Small intestine (tissue), 7 donors: ENCODE measurements at regions not wholly inside any gene's neighbourhood (a gene's known extent, or its start where the extent isn't known, plus 50 kb on each side); places are given as distances from the start of the nearest gene placed in this dataset.

ENCODE experiments used
- DNase-seq, 2 donors: peaks; one replicate each; pipeline versions ENCODE4 v3.0.0 to v3.0.0-alpha.2; 2013
- FAIRE-seq: peaks from 2 replicates; lab custom pipeline; 2012; peaks lifted over from hg19 to GRCh38; lab: Jason Lieb, UNC
- H3K27ac ChIP-seq, 3 donors: one replicate each; pipeline ENCODE4 v1.5.1; 2013; ENCODE audit warnings: low read length in 2 of 3, mild to moderate bottlenecking in 2 of 3, control low read depth in 1 of 3, inconsistent platforms in 1 of 3, low read depth in 1 of 3, moderate library complexity in 1 of 3
- H3K27me3 ChIP-seq, 3 donors: one replicate each; pipeline ENCODE4 v1.6.1; 2013; ENCODE audit warnings: low read length in 3 of 3, inconsistent platforms in 1 of 3; ENCODE audit not compliant: control insufficient read depth in 3 of 3, insufficient read depth in 3 of 3
- H3K36me3 ChIP-seq, 3 donors: one replicate each; pipeline ENCODE4 v1.6.1; 2013; ENCODE audit warnings: low read length in 3 of 3, inconsistent platforms in 1 of 3, low read depth in 1 of 3, mild to moderate bottlenecking in 1 of 3, moderate library complexity in 1 of 3; ENCODE audit not compliant: control insufficient read depth in 3 of 3, insufficient read depth in 2 of 3
- H3K4me1 ChIP-seq, 3 donors: one replicate each; pipeline ENCODE4 v1.6.1; 2013; ENCODE audit warnings: low read length in 2 of 3, inconsistent platforms in 1 of 3, low read depth in 1 of 3, mild to moderate bottlenecking in 1 of 3, moderate library complexity in 1 of 3; ENCODE audit not compliant: control insufficient read depth in 3 of 3, insufficient read depth in 2 of 3
- H3K4me3 ChIP-seq, 3 donors: one replicate each; pipeline ENCODE4 v1.5.1; 2013; ENCODE audit warnings: low read length in 3 of 3, control low read depth in 1 of 3, inconsistent platforms in 1 of 3, low read depth in 1 of 3, mild to moderate bottlenecking in 1 of 3, moderate library complexity in 1 of 3
- H3K9me3 ChIP-seq, 2 donors: one replicate each; pipeline ENCODE4 v1.6.1; 2013; ENCODE audit warnings: low read depth in 1 of 2, low read length in 1 of 2; ENCODE audit not compliant: control insufficient read depth in 2 of 2, insufficient read depth in 1 of 2
- WGBS, 3 donors: extraction: QIAGEN DNeasy Blood & Tissue Kit; methylation state at CpG; one replicate each; pipeline ENCODE4 v1.1.7; 2013; 5-methylcytosine and 5-hydroxymethylcytosine counted together
- donor health status: healthy with polysubstance abuse.
- donor health status: control.
- donor health status: control.
- donor health status: Bipolar disorder and iron deficiency.
- donor health status: healthy.

- H3K9me3 ChIP-seq, result no peaks in the 10 kb centered on the region
- no peak for DNase-seq
- H3K4me1 ChIP-seq, result no peaks in the 10 kb centered on the region
- no peak overlapping the region for H3K4me3 ChIP-seq
- no peak for FAIRE-seq
- no peaks in the 10 kb centered on the region for H3K36me3 ChIP-seq
- peaks cover 0 to 2% (median 2%) of the 10 kb centered on the region in 3 donors for H3K27me3 ChIP-seq
- no peak overlapping the region for H3K27ac ChIP-seq
- 28 to 45% (median 32%) methylated on average over 1 of the region's 1 CpG for WGBS, 3 donors
Measured at GRCh38 chr5:153347611-153348010, 142.9 kb upstream of the GRIA1 start.

- 37 to 43% (median 41%) methylated on average over 5 of the region's 5 CpGs for WGBS, 3 donors
- Histone ChIP-seq H3K27ac (no peak overlapping the region), H3K27me3 (peaks cover 0 to 2% (median 2%) of the 10 kb centered on the region in 3 donors), H3K9me3 (no peaks in the 10 kb centered on the region), H3K4me3 (no peak overlapping the region), H3K4me1 (no peaks in the 10 kb centered on the region), H3K36me3 (no peaks in the 10 kb centered on the region)
- DNase-seq (no peak), FAIRE-seq (no peak)
Measured at GRCh38 chr5:153350175-153350883, 140.1 kb upstream of the GRIA1 start.

GRCh38 chr5:153352685-153353219 lies 137.7 kb upstream of the GRIA1 start:
- Histone ChIP-seq H3K4me1 (no peaks in the 10 kb centered on the region), H3K36me3 (no peaks in the 10 kb centered on the region), H3K27me3 (peaks cover 0 to 2% (median 2%) of the 10 kb centered on the region in 3 donors), H3K9me3 (no peaks in the 10 kb centered on the region), H3K27ac (no peak overlapping the region), H3K4me3 (no peak overlapping the region)
- DNase-seq (no peak), FAIRE-seq (no peak)
- WGBS, 3 donors, result 13 to 28% (median 19%) methylated on average over 11 of the region's 11 CpGs

- WGBS, 3 donors, result 85 to 93% (median 89%) methylated on average over 3 of the region's 3 CpGs
- FAIRE-seq (no peak), DNase-seq (no peak)
- H3K27me3 ChIP-seq, result peaks cover 0 to under 1% (median 0%) of the 10 kb centered on the region in 3 donors
- H3K27ac ChIP-seq, result no peak overlapping the region
- H3K4me3 ChIP-seq, result no peak overlapping the region
- H3K4me1 ChIP-seq, result no peaks in the 10 kb centered on the region
- no peaks in the 10 kb centered on the region for H3K9me3 ChIP-seq
- no peaks in the 10 kb centered on the region for H3K36me3 ChIP-seq
Measured at GRCh38 chr5:153357493-153358112, 132.9 kb upstream of the GRIA1 start.

- no peak overlapping the region for H3K4me3 ChIP-seq
- no peak overlapping the region for H3K27ac ChIP-seq
- 46 to 75% (median 53%) methylated on average over 3 of the region's 3 CpGs for WGBS, 3 donors
- H3K36me3 ChIP-seq, result no peaks in the 10 kb centered on the region
- H3K9me3 ChIP-seq, result no peaks in the 10 kb centered on the region
- H3K27me3 ChIP-seq, result no peaks in the 10 kb centered on the region
- no peaks in the 10 kb centered on the region for H3K4me1 ChIP-seq
- peak; percentile 19 for FAIRE-seq
- no peak for DNase-seq
Measured at GRCh38 chr5:153358315-153358976, 132.0 kb upstream of the GRIA1 start.

- WGBS, 3 donors, result 85 to 88% (median 88%) methylated on average over 1 of the region's 1 CpG
- FAIRE-seq, result no peak
Measured at GRCh38 chr5:153360860-153361259, 129.6 kb upstream of the GRIA1 start.

GRCh38 chr5:153361735-153362409 lies 128.6 kb upstream of the GRIA1 start:
- 34 to 57% (median 51%) methylated on average over 3 of the region's 3 CpGs for WGBS, 3 donors
- no peaks in the 10 kb centered on the region for H3K9me3 ChIP-seq
- H3K27me3 ChIP-seq, result no peaks in the 10 kb centered on the region
- H3K4me1 ChIP-seq, result no peaks in the 10 kb centered on the region
- FAIRE-seq (no peak), DNase-seq (no peak)
- no peak overlapping the region for H3K4me3 ChIP-seq
- no peak overlapping the region for H3K27ac ChIP-seq
- no peaks in the 10 kb centered on the region for H3K36me3 ChIP-seq

More at GRCh38 chr5:153360860-153361259, 129.6 kb upstream of the GRIA1 start:
- no peaks in the 10 kb centered on the region for H3K27me3 ChIP-seq
- H3K9me3 ChIP-seq, result no peaks in the 10 kb centered on the region
- no peak for DNase-seq
- H3K27ac ChIP-seq, result no peak overlapping the region
- H3K36me3 ChIP-seq, result no peaks in the 10 kb centered on the region
- no peak overlapping the region for H3K4me3 ChIP-seq
- no peaks in the 10 kb centered on the region for H3K4me1 ChIP-seq

GRCh38 chr5:153365547-153365946 lies 124.9 kb upstream of the GRIA1 start:
- no peak for DNase-seq
- H3K4me3 ChIP-seq, result no peak overlapping the region
- no peak for FAIRE-seq
- no peaks in the 10 kb centered on the region for H3K4me1 ChIP-seq
- H3K36me3 ChIP-seq, result no peaks in the 10 kb centered on the region
- H3K9me3 ChIP-seq, result no peaks in the 10 kb centered on the region
- no peaks in the 10 kb centered on the region for H3K27me3 ChIP-seq
- H3K27ac ChIP-seq, result no peak overlapping the region
